GM10266 (cell line): ENCODE measurements at regions not wholly inside any gene's neighbourhood (a gene's known extent, or its start where the extent isn't known, plus 50 kb on each side); places are given as distances from the start of the nearest gene placed in this dataset.
"Not testable (repeated sequence)": the region's sequence is repeated elsewhere in the genome, so short reads cannot be mapped to it uniquely, and the experiment has no call there.

Source experiments
- DNase-seq: peaks from one replicate; pipeline ENCODE4 v3.0.0; 2012; ENCODE audit errors: extremely low spot score
- CTCF ChIP-seq: IDR thresholded peaks from 2 replicates; pipeline ENCODE4 v1.5.1; 2012; ENCODE audit warnings: mild to moderate bottlenecking, low read depth; ENCODE audit not compliant: control insufficient read depth, insufficient read depth; ENCODE audit errors: missing control alignments

- no peak for TF ChIP-seq CTCF
- DNase-seq: no peak
Measured at GRCh38 chr16:85200471-85201278, 88.4 kb upstream of the CIBAR2 start.

- TF ChIP-seq CTCF: no peak
- DNase-seq: no peak
Measured at GRCh38 chr16:85201574-85201973, 89.3 kb upstream of the CIBAR2 start.

- no peak for DNase-seq
- TF ChIP-seq CTCF: no peak
Measured at GRCh38 chr16:85202051-85202601, 89.9 kb upstream of the CIBAR2 start.

GRCh38 chr16:85202631-85203461 is 90.6 kb upstream of the CIBAR2 start:
- no peak for TF ChIP-seq CTCF
- no peak for DNase-seq

GRCh38 chr16:85203462-85203813 is 91.2 kb upstream of the CIBAR2 start:
- no peak for TF ChIP-seq CTCF
- DNase-seq: no peak

- no peak for DNase-seq
Measured at GRCh38 chr16:85204242-85205010, 92.2 kb upstream of the CIBAR2 start.

GRCh38 chr16:85205257-85205656 is 93.0 kb upstream of the CIBAR2 start:
- not testable (repeated sequence) for DNase-seq

More at GRCh38 chr16:85204242-85205010, 92.2 kb upstream of the CIBAR2 start:
- no peak for TF ChIP-seq CTCF
